Peyer's patch (tissue), 4 donors: ENCODE measurements at regions not wholly inside any gene's neighbourhood (a gene's known extent, or its start where the extent isn't known, plus 50 kb on each side); places are given as distances from the start of the nearest gene placed in this dataset.

Source experiments
- POLR2A ChIP-seq, 2 donors: fragments of 450-650 bp; IDR thresholded peaks; one replicate each; pipeline ENCODE4 v1.5.1; 2017; ENCODE audit warnings: antibody characterized with exemption in 2 of 2, mild to moderate bottlenecking in 2 of 2, moderate library complexity in 2 of 2
- TF ChIP-seq, protein P1 (sequence below), 6 experiments: fragments of 450-650 bp in 4 of 6; fragments of 200-600 bp in 2 of 6; sonication (generic) in 1 of 6; IDR thresholded peaks; one replicate each; pipeline ENCODE4 v1.5.1; 2017 to 2019; ENCODE audit warnings: antibody characterized with exemption in 6 of 6, mild to moderate bottlenecking in 3 of 6, moderate library complexity in 1 of 6

DNA sequence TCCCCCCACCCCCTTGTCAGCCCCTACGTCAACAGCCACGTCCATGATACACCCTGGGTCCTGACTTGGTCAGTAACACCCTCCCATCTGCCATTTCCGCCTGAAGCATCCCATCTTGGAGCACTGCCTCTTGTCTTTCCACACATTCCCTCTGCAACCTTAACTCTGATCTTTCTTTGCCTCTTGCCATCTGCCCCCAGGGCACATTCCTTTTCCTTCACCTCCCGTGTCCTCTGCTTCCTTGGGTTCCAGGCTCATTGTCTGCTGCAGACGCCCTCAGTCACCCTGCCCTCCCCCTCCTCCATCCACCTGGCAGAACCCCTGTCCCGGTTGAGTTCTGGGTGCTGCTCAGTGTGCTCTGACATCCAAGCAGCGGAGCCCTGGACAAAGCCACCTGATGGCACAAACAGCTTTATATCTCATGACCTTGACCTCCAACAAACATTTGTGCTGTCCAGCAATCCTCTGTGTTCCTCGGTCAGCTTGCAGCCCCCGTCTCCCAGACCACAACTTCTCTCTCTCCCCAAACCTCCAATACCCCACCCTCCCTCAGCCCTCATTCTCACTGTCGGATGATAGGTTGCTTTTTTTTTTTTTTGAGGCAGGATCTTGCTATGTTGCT is 97.7 kb upstream of the IER5L start:
- TF ChIP-seq, protein P1, sequence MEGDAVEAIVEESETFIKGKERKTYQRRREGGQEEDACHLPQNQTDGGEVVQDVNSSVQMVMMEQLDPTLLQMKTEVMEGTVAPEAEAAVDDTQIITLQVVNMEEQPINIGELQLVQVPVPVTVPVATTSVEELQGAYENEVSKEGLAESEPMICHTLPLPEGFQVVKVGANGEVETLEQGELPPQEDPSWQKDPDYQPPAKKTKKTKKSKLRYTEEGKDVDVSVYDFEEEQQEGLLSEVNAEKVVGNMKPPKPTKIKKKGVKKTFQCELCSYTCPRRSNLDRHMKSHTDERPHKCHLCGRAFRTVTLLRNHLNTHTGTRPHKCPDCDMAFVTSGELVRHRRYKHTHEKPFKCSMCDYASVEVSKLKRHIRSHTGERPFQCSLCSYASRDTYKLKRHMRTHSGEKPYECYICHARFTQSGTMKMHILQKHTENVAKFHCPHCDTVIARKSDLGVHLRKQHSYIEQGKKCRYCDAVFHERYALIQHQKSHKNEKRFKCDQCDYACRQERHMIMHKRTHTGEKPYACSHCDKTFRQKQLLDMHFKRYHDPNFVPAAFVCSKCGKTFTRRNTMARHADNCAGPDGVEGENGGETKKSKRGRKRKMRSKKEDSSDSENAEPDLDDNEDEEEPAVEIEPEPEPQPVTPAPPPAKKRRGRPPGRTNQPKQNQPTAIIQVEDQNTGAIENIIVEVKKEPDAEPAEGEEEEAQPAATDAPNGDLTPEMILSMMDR (IDR thresholded peaks at IDR 0.05), result no peak
- no peak for TF ChIP-seq POLR2A (IDR thresholded peaks at IDR 0.05)
